Epithelial cell of prostate (primary cell): ENCODE measurements at regions not wholly inside any gene's neighbourhood (a gene's known extent, or its start where the extent isn't known, plus 50 kb on each side); places are given as distances from the start of the nearest gene placed in this dataset.
"Not testable (repeated sequence)": the region's sequence is repeated elsewhere in the genome, so short reads cannot be mapped to it uniquely, and the experiment has no call there.

Experiments
- DNase-seq: peaks from one replicate; pipeline ENCODE4 v3.0.0-alpha.2; 2011; ENCODE audit warnings: low read depth, low spot score
- H3K27ac ChIP-seq: fragments of 450-650 bp; 2 replicates; pipeline ENCODE4 v1.5.1; 2017; ENCODE audit warnings: mild to moderate bottlenecking

DNA sequence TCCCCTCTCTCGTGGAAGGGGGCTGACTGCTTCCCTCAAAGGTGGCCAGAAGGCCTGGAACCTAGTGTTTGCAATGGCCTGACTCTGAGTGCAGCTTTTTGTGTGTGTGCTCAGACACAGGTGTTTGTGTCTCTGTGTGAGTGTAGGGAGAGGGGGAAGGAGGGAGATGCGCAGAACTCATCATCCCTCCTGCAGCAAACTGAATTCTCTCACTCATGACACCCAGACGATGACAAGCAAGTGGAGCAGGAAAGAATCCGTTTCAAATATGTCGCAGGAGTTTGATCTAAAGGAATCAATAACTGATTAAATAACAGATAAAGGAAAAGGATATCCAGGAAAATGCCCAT lies 101.4 kb downstream of the TNFAIP3 start:
- no peak overlapping the region for H3K27ac ChIP-seq
- DNase-seq, result no peak

DNA sequence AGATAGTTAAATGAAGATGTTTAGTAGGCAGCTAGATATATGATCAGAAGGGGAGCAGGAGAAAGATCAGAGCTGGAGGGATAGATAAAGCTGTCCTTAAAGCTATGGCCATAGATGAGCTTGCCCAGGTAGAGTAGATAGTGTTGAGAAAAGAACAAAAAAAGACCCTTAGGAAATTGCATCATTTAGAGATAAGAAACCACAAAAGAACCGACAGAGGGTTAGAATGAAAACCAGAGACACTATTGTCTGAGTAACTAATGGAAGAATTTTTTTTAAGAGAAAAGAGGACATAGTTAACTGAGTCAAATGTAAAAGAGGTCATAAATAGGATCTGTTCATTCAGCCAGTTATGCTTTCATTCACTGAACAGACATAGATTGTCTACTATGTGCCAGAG lies 101.8 kb downstream of the TNFAIP3 start:
- H3K27ac ChIP-seq, result no peak overlapping the region
- DNase-seq, result no peak

DNA sequence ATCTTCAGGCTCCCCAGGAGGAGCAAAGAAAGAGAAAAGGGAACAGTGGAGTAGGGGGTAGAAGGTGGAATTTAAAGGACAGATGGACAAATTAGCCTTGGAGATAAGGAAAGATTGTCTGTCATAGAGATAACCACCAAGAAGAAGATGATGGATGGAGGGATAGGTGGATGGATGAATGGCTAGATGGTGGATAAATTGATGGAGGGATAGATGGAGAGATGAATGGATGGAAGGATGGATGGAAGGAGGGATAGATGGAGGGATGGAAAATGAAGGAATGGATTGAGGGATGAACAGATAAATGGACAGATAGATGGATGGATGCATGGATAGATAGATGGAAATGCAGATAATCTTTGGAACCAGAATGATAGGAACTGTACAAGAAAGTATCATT lies 102.8 kb downstream of the TNFAIP3 start:
- DNase-seq, result no peak
- H3K27ac ChIP-seq, result no peak overlapping the region

DNA sequence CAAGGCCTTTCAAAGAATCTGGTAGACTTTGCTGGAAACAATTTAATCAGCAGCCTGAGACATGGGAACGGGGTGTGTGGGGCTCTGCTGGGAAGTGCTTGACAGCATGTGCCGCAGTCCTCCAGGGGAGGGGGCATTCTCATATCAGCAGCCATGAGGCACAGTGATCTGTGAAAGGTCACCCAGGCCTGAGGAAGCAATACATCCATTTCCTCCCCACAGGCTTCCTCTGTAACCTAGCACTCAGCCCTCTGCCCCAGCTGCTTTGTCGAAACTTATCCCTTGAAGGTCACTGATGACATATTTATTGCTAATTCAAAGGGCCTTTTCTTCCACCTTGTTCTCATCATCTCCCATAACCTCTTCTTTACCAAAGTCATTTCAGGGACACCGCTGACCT lies 103.3 kb downstream of the TNFAIP3 start:
- no peak for DNase-seq
- H3K27ac ChIP-seq, result no peak overlapping the region

DNA sequence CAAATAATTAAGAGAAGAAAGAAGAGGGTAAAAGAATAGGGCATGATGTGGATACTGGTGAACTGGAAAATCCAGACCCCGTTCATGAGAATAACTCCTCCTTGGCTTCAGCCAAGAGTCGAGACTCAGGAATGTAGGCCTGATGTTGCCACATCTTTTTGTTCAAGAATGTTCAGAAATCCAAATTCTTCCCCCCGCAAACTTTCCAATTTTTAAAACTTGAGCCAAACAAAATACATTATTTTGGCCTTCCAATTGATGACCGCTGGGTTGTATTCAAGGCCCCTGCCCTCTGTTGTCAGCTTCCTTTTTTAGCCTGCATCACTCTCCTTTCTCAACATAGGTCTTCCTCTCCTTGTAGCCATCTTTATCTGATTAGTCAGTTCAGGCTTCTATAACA lies 106.1 kb downstream of the TNFAIP3 start:
- no peak overlapping the region for H3K27ac ChIP-seq
- DNase-seq, result no peak

DNA sequence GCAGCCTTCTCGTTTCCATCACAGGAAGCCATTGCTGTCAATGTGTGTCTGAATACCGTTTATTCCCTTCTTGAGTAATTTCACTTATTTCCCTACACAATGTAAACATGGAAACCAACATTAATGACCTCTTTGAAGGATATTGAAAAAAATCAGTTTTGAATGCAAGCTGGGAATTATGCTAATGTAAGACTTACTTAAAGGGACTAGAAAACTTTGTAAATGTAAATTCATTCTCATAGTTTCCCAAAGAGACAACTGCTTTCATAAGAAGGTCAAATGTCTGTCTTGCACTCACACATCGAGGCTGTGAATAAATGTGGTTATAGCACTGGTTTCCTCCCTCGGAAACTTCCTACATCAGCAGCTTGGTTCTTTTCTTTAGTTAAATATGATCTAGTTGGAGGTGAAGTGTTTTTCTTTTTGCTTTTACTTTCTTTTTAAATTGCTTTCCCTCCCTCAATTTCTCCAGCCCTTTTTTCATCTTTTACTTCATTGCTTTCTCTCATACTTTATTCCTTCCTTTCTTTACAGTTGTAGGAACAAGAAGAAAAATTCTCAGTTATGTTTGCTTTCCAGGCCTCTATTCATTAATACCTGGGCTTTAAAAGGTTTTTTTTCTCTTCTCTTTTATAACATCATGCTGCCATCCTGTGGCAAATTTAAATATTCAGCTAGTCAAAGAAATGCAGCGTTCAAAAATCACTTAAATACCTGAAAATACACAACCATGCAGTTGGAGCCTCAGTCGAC lies 108.3 kb downstream of the TNFAIP3 start:
- no peak for DNase-seq

DNA sequence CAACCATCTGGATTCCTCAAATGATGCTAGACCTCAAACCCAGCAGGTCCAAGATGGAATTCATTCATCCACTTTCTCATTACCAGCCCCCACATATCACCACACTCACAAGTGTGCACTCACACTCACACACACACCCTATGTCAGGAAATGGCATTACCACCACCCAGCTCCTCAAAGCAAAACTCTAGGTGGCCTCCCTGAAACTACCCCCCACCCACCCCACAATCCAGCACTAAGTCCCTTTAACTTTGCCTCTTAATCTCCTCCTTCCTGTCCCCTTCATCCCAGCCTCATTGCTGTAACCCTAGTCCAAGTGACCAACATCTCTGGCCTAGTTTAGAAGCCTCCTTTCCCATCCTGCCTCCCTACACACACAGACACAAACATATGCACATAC lies 109.4 kb downstream of the TNFAIP3 start:
- DNase-seq, result no peak
- no peak overlapping the region for H3K27ac ChIP-seq

More for the DNA sequence above, 108.3 kb downstream of the TNFAIP3 start:
- no peak overlapping the region for H3K27ac ChIP-seq

DNA sequence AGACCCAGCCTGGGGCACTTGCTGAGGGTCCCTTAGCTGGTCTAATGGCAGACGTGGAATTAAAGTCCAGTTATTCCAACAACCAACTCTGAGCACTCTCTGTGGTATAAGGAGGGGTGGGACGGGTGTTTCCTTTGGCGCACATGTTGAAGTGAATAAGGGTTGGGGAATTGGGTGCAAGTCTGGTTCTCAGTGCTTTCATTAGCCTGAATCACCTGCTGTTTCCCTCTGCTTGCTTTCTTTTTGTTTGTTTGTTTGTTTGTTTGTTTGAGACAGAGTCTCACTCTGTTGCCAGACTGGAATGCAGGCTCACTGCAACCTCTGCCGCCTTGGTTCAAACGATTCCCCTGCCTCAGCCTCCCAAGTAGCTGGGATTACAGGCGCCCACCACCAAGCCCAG lies 110.1 kb downstream of the TNFAIP3 start:
- H3K27ac ChIP-seq, result no peak overlapping the region
- no peak for DNase-seq

DNA sequence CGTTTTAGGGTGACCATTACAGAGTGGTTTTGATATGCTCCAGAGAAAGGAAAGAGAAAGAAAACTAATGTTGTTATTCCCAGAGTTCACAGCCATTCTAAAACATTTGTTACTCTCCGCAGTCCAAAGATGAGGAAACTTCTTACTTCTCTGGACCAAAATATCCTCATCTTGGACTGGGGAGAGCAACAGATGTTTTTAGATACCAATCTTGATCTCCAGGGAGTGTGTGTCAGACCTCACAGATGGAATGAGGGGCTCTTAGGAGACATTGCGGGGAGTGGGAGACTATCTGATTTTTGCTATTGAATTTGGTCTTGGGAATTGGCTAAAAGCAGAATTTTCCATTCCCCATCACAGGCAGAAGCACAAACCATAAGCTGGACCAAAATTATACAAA lies 110.8 kb downstream of the TNFAIP3 start:
- DNase-seq, result no peak
- H3K27ac ChIP-seq, result peak overlapping the region; percentile 66

DNA sequence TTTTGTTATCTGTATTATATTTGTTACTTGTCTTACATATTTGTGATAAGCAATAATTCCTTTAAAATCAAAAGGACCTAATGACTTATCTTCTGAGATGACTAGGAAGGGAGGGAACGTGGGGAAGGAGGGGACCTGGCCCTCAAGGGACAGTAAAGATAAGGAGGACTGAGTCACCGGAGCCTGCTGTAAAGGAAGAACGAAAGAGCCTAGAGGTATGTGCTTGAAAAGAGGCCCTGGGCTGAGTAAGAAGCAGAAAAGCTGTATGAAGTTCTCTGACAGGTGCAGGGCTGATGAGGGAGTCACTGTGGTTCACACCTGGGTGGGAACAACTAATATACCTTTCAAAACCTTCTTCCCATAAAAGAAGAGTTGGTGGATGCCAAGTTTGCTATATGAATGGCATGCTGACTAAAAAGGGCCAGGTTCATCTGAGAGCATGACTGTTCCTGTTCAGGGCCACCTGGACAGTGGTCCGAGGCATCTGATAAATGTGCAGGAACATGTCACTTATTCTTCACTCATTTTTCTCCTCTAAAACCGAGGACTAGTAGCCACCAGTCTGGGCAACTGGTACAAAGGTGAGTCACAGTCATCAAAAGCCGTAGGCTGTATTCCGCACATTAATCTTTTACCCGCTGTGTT lies 111.3 kb downstream of the TNFAIP3 start:
- peak; percentile 85 for DNase-seq
- peak overlapping the region; percentile 66 for H3K27ac ChIP-seq

DNA sequence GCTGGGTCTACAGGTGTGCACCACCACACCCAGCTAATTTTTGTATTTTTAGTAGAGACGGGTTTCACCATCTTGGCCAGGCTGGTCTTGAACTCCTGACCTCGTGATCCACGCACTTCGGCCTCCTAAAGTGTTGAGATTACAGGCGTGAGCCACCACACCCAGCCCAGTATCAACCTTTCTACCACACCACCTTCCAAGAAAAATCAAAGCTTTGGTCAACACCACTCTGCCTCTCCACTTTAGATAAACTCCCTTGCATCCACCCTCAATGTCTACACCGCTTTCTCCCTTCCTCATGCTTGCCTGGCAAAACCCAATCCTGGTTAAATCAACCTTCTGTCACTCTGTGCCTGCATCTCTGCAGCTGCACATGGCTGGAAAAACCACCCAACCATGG lies 112.2 kb downstream of the TNFAIP3 start:
- peak overlapping the region; percentile 66 for H3K27ac ChIP-seq

DNA sequence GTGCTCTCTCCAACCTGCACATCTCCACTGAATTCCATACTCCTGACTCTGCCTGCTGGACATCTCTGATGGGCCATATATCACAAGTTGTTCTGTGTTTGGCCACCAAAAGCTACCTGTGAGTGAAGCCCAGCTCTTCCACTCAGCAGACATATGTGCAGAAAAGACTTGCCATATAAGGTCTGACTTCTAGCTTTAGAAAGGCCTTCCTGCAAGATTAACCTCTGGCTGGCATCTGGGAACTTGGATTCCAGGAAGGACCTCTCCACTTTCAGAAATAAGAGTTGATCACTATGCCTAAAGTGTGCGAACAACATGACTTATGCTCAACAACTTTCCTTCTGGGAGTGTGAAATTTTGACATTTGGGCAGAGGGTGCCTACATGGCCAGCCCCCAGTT lies 113.7 kb downstream of the TNFAIP3 start:
- no peak for DNase-seq
- no peak overlapping the region for H3K27ac ChIP-seq

More for the DNA sequence above, 112.2 kb downstream of the TNFAIP3 start:
- DNase-seq, result not testable (repeated sequence)

DNA sequence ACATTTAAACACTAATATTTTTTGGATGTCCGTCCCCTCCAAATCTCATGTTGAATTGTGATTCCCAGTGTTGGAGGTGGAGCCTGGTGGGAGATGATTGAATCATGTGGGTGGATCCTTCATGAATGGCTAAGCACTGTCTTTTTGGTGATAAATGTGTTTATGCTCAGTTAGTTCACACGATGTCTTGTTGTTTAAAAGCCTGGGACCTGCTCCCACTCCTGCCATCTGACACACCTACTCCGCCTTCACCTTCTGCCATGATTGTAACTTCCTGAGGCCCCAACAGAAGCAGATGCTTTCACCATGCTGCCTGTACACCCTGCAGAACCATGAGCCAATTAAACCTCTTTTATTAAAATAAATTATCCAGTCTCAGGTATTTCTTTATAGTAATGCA lies 114.7 kb downstream of the TNFAIP3 start:
- H3K27ac ChIP-seq, result no peak overlapping the region
- DNase-seq, result no peak

DNA sequence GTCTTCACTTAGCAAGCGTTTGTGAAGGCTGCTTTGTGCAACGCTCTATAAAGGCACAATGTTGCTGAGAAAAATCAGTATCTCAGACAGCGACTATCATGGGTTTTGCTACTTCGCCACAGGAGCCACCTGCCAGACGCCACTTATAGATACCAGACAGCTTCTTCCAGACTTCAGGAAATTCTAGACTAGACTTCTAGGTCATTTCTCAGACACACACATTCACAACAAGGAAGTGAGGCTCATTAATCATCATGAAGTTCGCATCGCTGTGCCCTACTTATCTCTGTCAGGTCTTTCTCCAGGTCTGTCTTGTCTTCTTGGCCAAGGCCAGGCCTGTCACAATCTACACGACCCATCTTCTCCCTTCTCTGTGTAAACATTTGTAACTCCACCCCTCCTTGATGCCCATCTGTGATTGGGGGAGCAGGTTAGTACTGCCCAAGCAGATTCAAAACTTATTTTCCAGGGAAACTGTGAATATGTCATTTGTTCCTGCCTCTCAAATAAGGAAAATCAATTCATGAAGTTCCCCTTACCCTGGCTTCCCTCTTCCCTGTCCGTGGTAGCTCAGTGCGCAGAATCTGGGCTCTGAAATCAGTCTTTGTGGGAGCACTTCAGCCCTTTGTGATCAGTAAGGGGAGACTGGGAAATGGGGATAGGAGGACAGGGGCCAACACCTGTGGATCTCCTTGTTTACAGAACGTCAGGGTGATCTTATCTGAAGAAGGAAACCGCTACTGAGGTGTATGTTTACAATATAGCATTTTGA lies 115.5 kb downstream of the TNFAIP3 start:
- DNase-seq, result no peak
- no peak overlapping the region for H3K27ac ChIP-seq

DNA sequence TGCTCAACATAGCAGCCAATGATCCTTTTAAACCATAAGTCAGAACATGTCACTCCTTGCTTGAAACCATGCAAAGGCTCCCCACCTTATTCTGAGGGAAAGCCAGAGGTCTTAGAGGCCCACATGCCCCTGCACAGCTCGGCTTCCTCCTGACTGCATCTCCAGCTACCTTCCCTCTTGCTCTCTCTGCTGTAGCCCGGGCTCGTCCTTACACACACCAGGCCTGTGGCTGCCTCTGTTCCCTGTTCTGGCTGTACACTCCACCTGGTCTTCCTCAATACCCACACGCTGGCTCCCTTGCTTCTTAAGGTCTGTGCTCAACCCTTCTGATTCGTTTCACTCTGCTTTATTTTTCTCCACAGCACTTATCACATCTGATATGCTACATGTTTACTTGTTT lies 116.2 kb downstream of the TNFAIP3 start:
- DNase-seq, result no peak
- H3K27ac ChIP-seq, result no peak overlapping the region

DNA sequence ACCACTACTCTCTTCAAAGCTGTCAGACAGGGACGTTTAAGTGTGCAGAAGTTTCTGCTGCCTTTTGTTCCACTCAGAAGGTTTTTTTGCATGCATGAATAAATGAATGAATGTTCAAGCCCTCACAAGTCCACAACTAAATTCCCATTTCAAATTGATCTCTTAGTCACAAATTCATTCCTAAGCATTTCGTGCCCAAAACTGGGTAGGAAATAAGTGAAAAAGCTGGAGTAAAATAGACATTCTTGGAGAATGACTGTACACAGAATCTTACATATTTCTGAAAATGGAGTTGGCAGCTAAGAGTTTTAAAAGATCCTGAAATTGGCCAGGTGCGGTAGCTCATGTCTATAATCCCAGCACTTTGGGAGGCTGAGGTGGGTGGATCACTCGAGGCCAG lies 117.6 kb downstream of the PERP start:
- no peak overlapping the region for H3K27ac ChIP-seq
- DNase-seq, result no peak

DNA sequence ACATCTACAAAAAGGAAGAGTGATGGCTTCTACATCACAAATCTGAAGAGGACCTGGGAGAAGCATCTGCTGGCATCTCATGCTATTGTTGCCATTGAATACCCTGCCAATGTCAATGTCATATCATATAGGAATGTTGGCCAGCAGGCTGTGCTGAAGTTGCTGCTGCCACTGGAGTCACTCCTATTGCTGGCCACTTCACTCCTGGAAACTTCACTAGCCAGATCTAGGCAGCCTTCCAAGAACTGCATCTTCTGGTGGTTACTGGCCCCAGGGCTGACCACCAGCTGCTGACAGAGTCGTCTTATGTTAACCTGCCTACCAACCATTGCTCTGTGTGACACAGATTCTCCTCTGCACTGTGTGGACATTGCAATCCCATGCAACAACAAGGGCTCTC lies 111.8 kb downstream of the PERP start:
- DNase-seq, result no peak
- H3K27ac ChIP-seq, result no peak overlapping the region

DNA sequence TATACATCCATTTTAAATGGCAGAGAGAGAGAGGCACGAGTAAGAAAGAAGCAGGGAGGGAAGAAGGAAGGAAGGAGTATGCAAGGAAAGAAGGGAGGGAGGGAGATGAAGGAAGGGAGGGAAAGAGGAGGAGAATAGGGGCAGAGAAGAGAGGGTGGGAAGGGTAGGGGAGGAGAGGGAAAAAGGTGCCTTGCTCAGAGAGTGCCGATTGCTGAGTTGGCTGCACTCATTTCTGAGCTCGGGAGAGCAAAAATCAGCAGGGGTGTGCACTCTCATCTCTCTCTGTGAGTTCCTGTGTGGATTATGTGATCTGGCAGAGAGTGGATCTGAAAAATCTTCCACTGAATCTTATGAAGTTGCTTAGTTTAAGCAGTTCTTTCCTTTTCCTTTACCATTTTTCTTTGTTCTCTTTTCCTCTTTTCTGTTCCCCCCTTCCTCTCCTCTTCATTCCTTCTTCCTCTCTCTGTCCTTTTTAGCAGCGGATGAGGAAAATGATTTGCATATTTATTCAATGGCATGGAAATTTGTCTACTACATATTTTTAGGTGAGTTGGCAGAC lies 108.7 kb downstream of the PERP start:
- no peak overlapping the region for H3K27ac ChIP-seq
- no peak for DNase-seq

DNA sequence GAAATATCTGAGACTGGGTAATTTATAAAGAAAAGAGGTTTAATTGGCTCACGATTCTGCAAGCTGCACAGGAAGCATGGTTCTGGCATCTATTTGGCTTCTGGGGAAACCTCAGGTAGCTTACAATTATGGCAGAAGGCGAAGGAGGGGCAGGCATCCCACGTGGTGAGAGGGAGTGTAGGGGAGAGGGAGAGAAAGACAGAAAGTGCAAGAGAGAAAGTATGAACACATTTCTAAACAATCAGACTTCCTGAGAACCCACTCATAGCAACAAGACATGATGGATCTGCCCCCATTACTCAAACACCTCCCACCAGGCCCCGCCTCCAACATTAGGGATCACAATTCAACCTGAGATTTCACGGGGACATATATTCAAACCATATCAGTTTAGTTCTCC lies 107.4 kb downstream of the PERP start:
- no peak for DNase-seq
- H3K27ac ChIP-seq, result no peak overlapping the region

DNA sequence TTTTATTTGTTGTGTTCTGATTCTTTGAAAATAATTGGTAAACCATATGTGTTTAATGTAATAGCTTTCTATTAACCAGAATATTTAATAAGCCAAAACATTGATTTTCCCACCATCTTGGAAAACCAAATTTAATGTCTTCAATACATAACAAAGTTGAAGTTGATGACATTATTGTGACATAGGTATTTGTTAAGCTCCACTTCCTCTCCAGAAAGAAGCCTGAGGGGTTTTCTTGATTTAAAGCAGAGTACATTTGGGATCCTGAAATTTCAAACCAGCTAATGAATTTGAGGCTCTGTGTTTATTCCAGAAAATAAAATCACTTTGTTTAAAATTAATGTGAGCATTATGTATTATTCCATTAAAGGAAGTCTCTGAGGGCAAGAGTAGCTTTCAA lies 106.3 kb downstream of the PERP start:
- DNase-seq, result no peak
- H3K27ac ChIP-seq, result no peak overlapping the region

DNA sequence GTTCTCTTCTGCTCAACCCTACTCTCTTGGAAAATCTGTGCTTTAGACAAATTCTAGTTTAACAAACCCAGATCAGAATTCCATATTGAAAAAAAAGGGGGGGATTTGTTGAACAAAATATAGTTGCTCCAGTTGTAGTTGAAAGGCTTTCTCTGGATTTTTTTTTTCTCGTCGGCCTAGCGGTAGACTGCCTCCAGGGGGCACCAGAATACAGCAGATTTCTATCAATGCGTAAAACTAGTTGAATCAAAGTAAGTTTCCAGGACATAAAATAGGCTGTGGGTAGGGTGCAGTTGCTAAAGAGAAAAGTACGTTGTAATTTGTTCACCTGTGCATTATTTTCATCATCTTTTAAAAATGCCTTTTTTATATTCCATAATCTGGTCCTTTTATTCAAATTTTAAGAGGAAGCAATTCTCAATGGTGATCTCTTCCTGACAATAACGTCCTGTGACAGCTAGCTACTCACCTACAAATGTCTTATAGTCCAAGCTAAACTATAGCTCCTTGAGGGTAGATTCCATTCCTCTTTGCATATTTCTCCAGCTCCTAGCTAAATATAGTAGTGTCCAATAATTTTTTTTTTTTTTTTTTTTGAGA lies 105.4 kb downstream of the PERP start:
- DNase-seq, result no peak
- no peak overlapping the region for H3K27ac ChIP-seq
